ENCODE measurements at regions not wholly inside any gene's neighbourhood (a gene's known extent, or its start where the extent isn't known, plus 50 kb on each side); places are given as distances from the start of the nearest gene placed in this dataset.

DNA sequence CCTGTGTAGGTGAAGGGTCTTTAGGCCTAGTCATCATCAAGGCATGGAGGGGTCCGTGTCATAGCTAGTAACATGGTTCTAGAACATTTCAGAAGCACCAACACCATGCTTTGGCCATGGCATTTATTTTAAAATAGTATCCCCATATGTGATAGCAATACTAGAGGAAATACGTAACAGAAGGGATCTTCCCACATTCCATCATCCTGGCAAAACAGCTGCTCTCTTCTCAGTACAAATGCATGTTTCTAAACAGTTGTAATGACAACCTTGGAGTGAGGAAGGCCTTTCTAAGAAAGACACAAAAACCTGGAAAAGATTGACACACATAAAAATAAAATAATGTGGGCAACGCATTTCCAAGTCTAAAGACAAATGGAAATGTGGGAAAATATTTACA lies 97.6 kb downstream of the GADD45G start:
- no peak overlapping the region for H2AFZ ChIP-seq (ENCODE audit: low read depth, low read length, poor library complexity, severe bottlenecking)
- no peak overlapping the region for H3K4me3 ChIP-seq (replicated peaks in 1 of 2; ENCODE audit: low read depth in 1 of 2, low read length in 2 of 2)
- no peak overlapping the region for H3K27ac ChIP-seq (ENCODE audit: low read depth, low read length)
- H3K9ac ChIP-seq (ENCODE audit: low read length) = no peak overlapping the region
- intact Hi-C loops (cut with micrococcal nuclease) = no loop called here
- ChIA-PET RAD21 (ENCODE audit: low non-redundant PET in 1 of 2, low total read pairs in 2 of 2, uncharacterized antibody in 2 of 2, unreplicated experiment in 2 of 2) (no interaction called here), POLR2A (interaction anchor here (0.6 kb wide), 1 partner anchor 96 kb away, joined by 3 read pairs; no protein-coding TSS in a partner anchor), CTCF (no interaction called here)
- no peak for TF ChIP-seq SIN3A (IDR thresholded peaks at IDR 0.05; ENCODE audit: low read depth)
- TF ChIP-seq ZNF274 (IDR thresholded peaks at IDR 0.05; ENCODE audit: low read depth, low read length) = no peak
- no peak for TF ChIP-seq SP1 (IDR thresholded peaks at IDR 0.05; ENCODE audit: low read depth)
- no peak for TF ChIP-seq CEBPB (IDR thresholded peaks at IDR 0.05; ENCODE audit: low read depth)
- TF ChIP-seq SRF (IDR thresholded peaks at IDR 0.05; ENCODE audit: low read depth) = no peak
- TF ChIP-seq, protein P1, sequence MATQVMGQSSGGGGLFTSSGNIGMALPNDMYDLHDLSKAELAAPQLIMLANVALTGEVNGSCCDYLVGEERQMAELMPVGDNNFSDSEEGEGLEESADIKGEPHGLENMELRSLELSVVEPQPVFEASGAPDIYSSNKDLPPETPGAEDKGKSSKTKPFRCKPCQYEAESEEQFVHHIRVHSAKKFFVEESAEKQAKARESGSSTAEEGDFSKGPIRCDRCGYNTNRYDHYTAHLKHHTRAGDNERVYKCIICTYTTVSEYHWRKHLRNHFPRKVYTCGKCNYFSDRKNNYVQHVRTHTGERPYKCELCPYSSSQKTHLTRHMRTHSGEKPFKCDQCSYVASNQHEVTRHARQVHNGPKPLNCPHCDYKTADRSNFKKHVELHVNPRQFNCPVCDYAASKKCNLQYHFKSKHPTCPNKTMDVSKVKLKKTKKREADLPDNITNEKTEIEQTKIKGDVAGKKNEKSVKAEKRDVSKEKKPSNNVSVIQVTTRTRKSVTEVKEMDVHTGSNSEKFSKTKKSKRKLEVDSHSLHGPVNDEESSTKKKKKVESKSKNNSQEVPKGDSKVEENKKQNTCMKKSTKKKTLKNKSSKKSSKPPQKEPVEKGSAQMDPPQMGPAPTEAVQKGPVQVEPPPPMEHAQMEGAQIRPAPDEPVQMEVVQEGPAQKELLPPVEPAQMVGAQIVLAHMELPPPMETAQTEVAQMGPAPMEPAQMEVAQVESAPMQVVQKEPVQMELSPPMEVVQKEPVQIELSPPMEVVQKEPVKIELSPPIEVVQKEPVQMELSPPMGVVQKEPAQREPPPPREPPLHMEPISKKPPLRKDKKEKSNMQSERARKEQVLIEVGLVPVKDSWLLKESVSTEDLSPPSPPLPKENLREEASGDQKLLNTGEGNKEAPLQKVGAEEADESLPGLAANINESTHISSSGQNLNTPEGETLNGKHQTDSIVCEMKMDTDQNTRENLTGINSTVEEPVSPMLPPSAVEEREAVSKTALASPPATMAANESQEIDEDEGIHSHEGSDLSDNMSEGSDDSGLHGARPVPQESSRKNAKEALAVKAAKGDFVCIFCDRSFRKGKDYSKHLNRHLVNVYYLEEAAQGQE (IDR thresholded peaks at IDR 0.05; ENCODE audit: low read depth) = no peak
- no peak for TF ChIP-seq ZFX (IDR thresholded peaks at IDR 0.05)
- TF ChIP-seq ELF1 (IDR thresholded peaks at IDR 0.05; ENCODE audit: borderline replicate concordance, low read depth) = no peak
- no peak for TF ChIP-seq CBX3 (IDR thresholded peaks at IDR 0.05; ENCODE audit: low read depth)
- TF ChIP-seq EZH2 (IDR thresholded peaks at IDR 0.05) = no peak
- no peak for TF ChIP-seq POLR2AphosphoS5 (IDR thresholded peaks at IDR 0.05; ENCODE audit: low read depth, low read length)
- TF ChIP-seq, protein P2, sequence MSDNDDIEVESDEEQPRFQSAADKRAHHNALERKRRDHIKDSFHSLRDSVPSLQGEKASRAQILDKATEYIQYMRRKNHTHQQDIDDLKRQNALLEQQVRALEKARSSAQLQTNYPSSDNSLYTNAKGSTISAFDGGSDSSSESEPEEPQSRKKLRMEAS (IDR thresholded peaks at IDR 0.05) = no peak
- TF ChIP-seq, protein P3, sequence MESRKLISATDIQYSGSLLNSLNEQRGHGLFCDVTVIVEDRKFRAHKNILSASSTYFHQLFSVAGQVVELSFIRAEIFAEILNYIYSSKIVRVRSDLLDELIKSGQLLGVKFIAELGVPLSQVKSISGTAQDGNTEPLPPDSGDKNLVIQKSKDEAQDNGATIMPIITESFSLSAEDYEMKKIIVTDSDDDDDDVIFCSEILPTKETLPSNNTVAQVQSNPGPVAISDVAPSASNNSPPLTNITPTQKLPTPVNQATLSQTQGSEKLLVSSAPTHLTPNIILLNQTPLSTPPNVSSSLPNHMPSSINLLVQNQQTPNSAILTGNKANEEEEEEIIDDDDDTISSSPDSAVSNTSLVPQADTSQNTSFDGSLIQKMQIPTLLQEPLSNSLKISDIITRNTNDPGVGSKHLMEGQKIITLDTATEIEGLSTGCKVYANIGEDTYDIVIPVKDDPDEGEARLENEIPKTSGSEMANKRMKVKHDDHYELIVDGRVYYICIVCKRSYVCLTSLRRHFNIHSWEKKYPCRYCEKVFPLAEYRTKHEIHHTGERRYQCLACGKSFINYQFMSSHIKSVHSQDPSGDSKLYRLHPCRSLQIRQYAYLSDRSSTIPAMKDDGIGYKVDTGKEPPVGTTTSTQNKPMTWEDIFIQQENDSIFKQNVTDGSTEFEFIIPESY (IDR thresholded peaks at IDR 0.05; ENCODE audit: extremely low read depth, insufficient replicate concordance, low read length) = no peak
- no peak for TF ChIP-seq JUND (IDR thresholded peaks at IDR 0.05)
- TF ChIP-seq RAD21 (IDR thresholded peaks at IDR 0.05; ENCODE audit: low read depth) = no peak
- no peak for TF ChIP-seq FOSL1 (IDR thresholded peaks at IDR 0.05; ENCODE audit: low read depth)
- TF ChIP-seq, protein P4, sequence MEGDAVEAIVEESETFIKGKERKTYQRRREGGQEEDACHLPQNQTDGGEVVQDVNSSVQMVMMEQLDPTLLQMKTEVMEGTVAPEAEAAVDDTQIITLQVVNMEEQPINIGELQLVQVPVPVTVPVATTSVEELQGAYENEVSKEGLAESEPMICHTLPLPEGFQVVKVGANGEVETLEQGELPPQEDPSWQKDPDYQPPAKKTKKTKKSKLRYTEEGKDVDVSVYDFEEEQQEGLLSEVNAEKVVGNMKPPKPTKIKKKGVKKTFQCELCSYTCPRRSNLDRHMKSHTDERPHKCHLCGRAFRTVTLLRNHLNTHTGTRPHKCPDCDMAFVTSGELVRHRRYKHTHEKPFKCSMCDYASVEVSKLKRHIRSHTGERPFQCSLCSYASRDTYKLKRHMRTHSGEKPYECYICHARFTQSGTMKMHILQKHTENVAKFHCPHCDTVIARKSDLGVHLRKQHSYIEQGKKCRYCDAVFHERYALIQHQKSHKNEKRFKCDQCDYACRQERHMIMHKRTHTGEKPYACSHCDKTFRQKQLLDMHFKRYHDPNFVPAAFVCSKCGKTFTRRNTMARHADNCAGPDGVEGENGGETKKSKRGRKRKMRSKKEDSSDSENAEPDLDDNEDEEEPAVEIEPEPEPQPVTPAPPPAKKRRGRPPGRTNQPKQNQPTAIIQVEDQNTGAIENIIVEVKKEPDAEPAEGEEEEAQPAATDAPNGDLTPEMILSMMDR (IDR thresholded peaks at IDR 0.05 in 2 of 3, conservative IDR thresholded peaks at IDR 0.05 in 1 of 3; ENCODE audit: borderline replicate concordance in 1 of 3, insufficient read depth in 1 of 3, low read depth in 2 of 3, low read length in 2 of 3) = no peak
- TF ChIP-seq TCF7L2 (IDR thresholded peaks at IDR 0.05; ENCODE audit: borderline replicate concordance, extremely low read depth, insufficient read depth, insufficient read length) = no peak
- no peak for TF ChIP-seq EGR1 (IDR thresholded peaks at IDR 0.05; ENCODE audit: low read depth)
- TF ChIP-seq EZH2phosphoT487 (IDR thresholded peaks at IDR 0.05; ENCODE audit: borderline replicate concordance) = no peak
- DNase-seq (ENCODE audit: low read depth, low spot score) (no peak), ATAC-seq (no peak)
- no peaks in the 10 kb centered on the region for H4K20me1 ChIP-seq (ENCODE audit: insufficient read depth)
- H3K9me2 ChIP-seq (ENCODE audit: insufficient read depth) = no peaks in the 10 kb centered on the region
- H3K4me1 ChIP-seq (ENCODE audit: control insufficient read depth in 1 of 2, insufficient read depth in 2 of 2, low read length in 2 of 2) = no peaks in the 10 kb centered on the region
- H3K4me2 ChIP-seq (ENCODE audit: low read length) = no peak overlapping the region
- no TSS peak for BruUV-seq (replicated peaks)
- no peaks in the 10 kb centered on the region for H3K9me3 ChIP-seq (ENCODE audit: control insufficient read depth in 1 of 2, insufficient read depth in 1 of 2, low read depth in 1 of 2, low read length in 2 of 2)
- no peaks in the 10 kb centered on the region for H3K36me3 ChIP-seq (ENCODE audit: control insufficient read depth in 1 of 2, insufficient read depth in 2 of 2, low read length in 2 of 2)
- H3K79me2 ChIP-seq (ENCODE audit: insufficient read depth, low read length) = no peaks in the 10 kb centered on the region
- peaks cover 37% of the 10 kb centered on the region for H3K27me3 ChIP-seq (ENCODE audit: insufficient read depth, low read length)
